ENCODE measurements at regions not wholly inside any gene's neighbourhood (a gene's known extent, or its start where the extent isn't known, plus 50 kb on each side); places are given as distances from the start of the nearest gene placed in this dataset.
A peak's percentile ranks its signal among the peaks of the same experiment; 100 is the strongest.

- no peak for DNase-seq (ENCODE audit: low read depth)
- TF ChIP-seq, protein P1, sequence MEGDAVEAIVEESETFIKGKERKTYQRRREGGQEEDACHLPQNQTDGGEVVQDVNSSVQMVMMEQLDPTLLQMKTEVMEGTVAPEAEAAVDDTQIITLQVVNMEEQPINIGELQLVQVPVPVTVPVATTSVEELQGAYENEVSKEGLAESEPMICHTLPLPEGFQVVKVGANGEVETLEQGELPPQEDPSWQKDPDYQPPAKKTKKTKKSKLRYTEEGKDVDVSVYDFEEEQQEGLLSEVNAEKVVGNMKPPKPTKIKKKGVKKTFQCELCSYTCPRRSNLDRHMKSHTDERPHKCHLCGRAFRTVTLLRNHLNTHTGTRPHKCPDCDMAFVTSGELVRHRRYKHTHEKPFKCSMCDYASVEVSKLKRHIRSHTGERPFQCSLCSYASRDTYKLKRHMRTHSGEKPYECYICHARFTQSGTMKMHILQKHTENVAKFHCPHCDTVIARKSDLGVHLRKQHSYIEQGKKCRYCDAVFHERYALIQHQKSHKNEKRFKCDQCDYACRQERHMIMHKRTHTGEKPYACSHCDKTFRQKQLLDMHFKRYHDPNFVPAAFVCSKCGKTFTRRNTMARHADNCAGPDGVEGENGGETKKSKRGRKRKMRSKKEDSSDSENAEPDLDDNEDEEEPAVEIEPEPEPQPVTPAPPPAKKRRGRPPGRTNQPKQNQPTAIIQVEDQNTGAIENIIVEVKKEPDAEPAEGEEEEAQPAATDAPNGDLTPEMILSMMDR (conservative IDR thresholded peaks at IDR 0.05; ENCODE audit: low read length): no peak
- H3K4me3 ChIP-seq (ENCODE audit: low read length): no peak overlapping the region
Measured at GRCh38 chr18:22499421-22499820, 81.7 kb upstream of the CTAGE1 start.

DNA sequence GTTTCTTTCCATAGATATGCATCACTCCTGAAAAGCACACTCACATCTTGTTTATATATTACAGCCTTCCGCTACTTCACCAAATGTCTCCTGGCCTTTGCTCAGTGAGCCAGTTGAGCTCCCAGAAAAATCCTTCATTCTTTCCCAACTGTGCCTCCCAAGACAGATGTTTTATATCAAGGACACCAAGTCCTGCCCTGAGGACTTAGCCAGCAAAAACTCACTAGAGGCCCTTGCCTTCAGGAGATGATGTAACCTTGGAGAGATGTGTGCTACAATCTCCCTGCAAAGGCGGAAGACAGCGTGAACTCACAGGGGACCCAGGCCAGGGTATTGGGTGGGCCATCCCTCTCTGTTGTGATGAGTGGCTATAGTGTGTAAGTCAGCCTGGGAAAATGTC lies 86.1 kb upstream of the CTAGE1 start:
- TF ChIP-seq, protein P1 (conservative IDR thresholded peaks at IDR 0.05; ENCODE audit: low read length): no peak
- peak; percentile 96 for DNase-seq (ENCODE audit: low read depth)
- no peak overlapping the region for H3K4me3 ChIP-seq (ENCODE audit: low read length)

GRCh38 chr18:22504251-22505030 lies 86.7 kb upstream of the CTAGE1 start:
- DNase-seq (ENCODE audit: low read depth): peak; percentile 47
- H3K4me3 ChIP-seq (ENCODE audit: low read length): no peak overlapping the region
- TF ChIP-seq, protein P1 (conservative IDR thresholded peaks at IDR 0.05; ENCODE audit: low read length): no peak

- DNase-seq (ENCODE audit: low read depth): peak; percentile 68
- TF ChIP-seq, protein P1 (conservative IDR thresholded peaks at IDR 0.05; ENCODE audit: low read length): no peak
- no peak overlapping the region for H3K4me3 ChIP-seq (ENCODE audit: low read length)
Measured at GRCh38 chr18:22505141-22505591, 87.5 kb upstream of the CTAGE1 start.

GRCh38 chr18:22507055-22507454 lies 89.3 kb upstream of the CTAGE1 start:
- no peak overlapping the region for H3K4me3 ChIP-seq (ENCODE audit: low read length)
- TF ChIP-seq, protein P1 (conservative IDR thresholded peaks at IDR 0.05; ENCODE audit: low read length): no peak
- no peak for DNase-seq (ENCODE audit: low read depth)

DNA sequence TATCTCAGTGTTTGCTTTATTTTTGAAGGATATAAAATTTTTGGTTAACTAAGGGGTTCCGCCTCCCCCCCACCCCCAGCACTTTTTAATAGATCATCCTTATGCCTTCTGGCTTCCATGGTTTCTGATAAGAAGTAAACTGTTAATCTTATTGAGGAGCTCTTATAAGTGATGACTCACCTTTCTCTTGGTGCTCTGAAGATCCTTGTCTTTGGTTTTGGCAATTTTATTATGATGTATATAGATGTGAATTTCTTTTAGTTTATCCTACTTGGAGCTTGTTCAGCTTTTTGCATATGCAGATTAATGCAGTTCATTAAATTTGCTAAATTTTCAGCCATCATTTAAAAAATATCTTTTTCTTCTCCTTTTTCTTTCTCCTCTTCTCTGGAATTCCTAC lies 91.7 kb upstream of the CTAGE1 start:
- DNase-seq (ENCODE audit: low read depth): no peak
- no peak overlapping the region for H3K4me3 ChIP-seq (ENCODE audit: low read length)
- TF ChIP-seq, protein P1 (conservative IDR thresholded peaks at IDR 0.05; ENCODE audit: low read length): no peak

DNA sequence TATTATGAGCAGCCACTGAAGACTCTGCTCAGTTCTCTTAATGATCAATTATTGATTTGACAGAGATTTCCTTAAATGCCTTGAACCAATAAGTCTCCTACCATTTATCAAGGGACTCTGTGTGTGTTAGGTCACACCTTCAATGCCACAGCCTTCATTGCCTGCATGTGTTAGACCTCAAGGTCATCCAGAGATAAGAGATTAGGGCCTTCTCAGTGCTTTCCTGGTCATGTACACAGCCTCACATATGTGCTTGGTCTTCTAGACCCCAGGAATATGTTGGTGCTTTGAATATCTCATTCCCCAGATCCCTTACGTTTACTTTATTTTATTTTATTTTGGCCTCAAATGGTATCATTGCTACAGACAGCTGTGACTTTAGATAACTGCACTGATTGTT lies 93.0 kb upstream of the CTAGE1 start:
- TF ChIP-seq, protein P1 (conservative IDR thresholded peaks at IDR 0.05; ENCODE audit: low read length): no peak
- DNase-seq (ENCODE audit: low read depth): no peak

More for the DNA sequence above, 93.0 kb upstream of the CTAGE1 start:
- H3K4me3 ChIP-seq (ENCODE audit: low read length): no peak overlapping the region
